SK-N-SH treated with all-trans-retinoic acid at 6 μM for 48 hours (cell line): ENCODE measurements at regions not wholly inside any gene's neighbourhood (a gene's known extent, or its start where the extent isn't known, plus 50 kb on each side); places are given as distances from the start of the nearest gene placed in this dataset.

Source experiments
- ATAC-seq: fragments of 200-7000 bp; cut with Tn5 transposase; 3 replicates; pipeline ENCODE4 v1.9.1; 2020; ENCODE audit warnings: mild to moderate bottlenecking, moderate library complexity
- ARNTL ChIP-seq: fragments of 450-650 bp; formaldehyde crosslinking; IDR thresholded peaks from 2 replicates; pipeline ENCODE4 v1.5.0; 2020; ENCODE audit warnings: low read depth, mild to moderate bottlenecking, moderate library complexity, borderline replicate concordance
- BACH2 ChIP-seq: fragments of 250-450 bp; sonication (Bioruptor Pico); IDR thresholded peaks from 2 replicates; pipeline ENCODE4 v1.9.0; 2021; ENCODE audit warnings: mild to moderate bottlenecking, borderline replicate concordance
- CREB5 ChIP-seq: fragments of 250-450 bp; sonication (Bioruptor Pico); IDR thresholded peaks from 2 replicates; pipeline ENCODE4 v1.5.1; 2020; ENCODE audit warnings: low read depth, mild to moderate bottlenecking, moderate library complexity
- CSDC2 ChIP-seq: fragments of 250-450 bp; sonication (Bioruptor Pico); IDR thresholded peaks from 2 replicates; pipeline ENCODE4 v1.5.0; 2020; ENCODE audit warnings: mild to moderate bottlenecking, moderate library complexity
- CSRNP3 ChIP-seq: fragments of 250-450 bp; sonication (Bioruptor Pico); IDR thresholded peaks from 2 replicates; pipeline ENCODE4 v1.5.1; 2021; ENCODE audit warnings: mild to moderate bottlenecking, moderate library complexity
- ESRRG ChIP-seq: fragments of 250-450 bp; sonication (Bioruptor Pico); IDR thresholded peaks from 2 replicates; pipeline ENCODE4 v1.6.1; 2021; ENCODE audit warnings: mild to moderate bottlenecking
- ISL1 ChIP-seq: fragments of 250-450 bp; sonication (Bioruptor Pico); IDR thresholded peaks from 2 replicates; pipeline ENCODE4 v2.1.2; 2022; ENCODE audit warnings: mild to moderate bottlenecking, moderate library complexity
- OSR1 ChIP-seq: fragments of 250-450 bp; sonication (Bioruptor Pico); IDR thresholded peaks from 2 replicates; pipeline ENCODE4 v1.8.0; 2022; ENCODE audit warnings: moderate library complexity, mild to moderate bottlenecking, inconsistent platforms
- PATZ1 ChIP-seq: fragments of 250-450 bp; sonication (Bioruptor Pico); IDR thresholded peaks from 2 replicates; pipeline ENCODE4 v1.8.0; 2020; ENCODE audit warnings: mild to moderate bottlenecking, moderate library complexity, borderline replicate concordance
- POU6F1 ChIP-seq: fragments of 250-450 bp; sonication (Bioruptor Pico); IDR thresholded peaks from 2 replicates; pipeline ENCODE4 v1.8.0; 2021; ENCODE audit warnings: low read depth, mild to moderate bottlenecking, moderate library complexity, borderline replicate concordance
- PPARA ChIP-seq: fragments of 250-450 bp; sonication (Bioruptor Pico); IDR thresholded peaks from 2 replicates; pipeline ENCODE4 v1.5.0; 2020; ENCODE audit warnings: mild to moderate bottlenecking, borderline replicate concordance
- RARB ChIP-seq: fragments of 250-450 bp; sonication (Bioruptor Pico); IDR thresholded peaks from 2 replicates; pipeline ENCODE4 v1.8.0; 2021; ENCODE audit warnings: mild to moderate bottlenecking, moderate library complexity
- SNAI2 ChIP-seq: fragments of 250-450 bp; sonication (Bioruptor Pico); IDR thresholded peaks from 2 replicates; pipeline ENCODE4 v1.5.0; 2020; ENCODE audit warnings: mild to moderate bottlenecking, moderate library complexity
- TCF4 ChIP-seq: fragments of 250-450 bp; sonication (Bioruptor Pico); IDR thresholded peaks from 2 replicates; pipeline ENCODE4 v1.8.0; 2021; ENCODE audit warnings: mild to moderate bottlenecking, moderate library complexity, borderline replicate concordance
- TOX ChIP-seq: fragments of 250-450 bp; sonication (Bioruptor Pico); IDR thresholded peaks from 2 replicates; pipeline ENCODE4 v1.8.0; 2021; ENCODE audit warnings: mild to moderate bottlenecking, moderate library complexity, borderline replicate concordance
- TSHZ2 ChIP-seq: fragments of 250-450 bp; sonication (Bioruptor Pico); IDR thresholded peaks from 2 replicates; pipeline ENCODE4 v1.5.0; 2020; ENCODE audit warnings: mild to moderate bottlenecking, moderate library complexity
- ZC3H10 ChIP-seq: fragments of 250-450 bp; sonication (Bioruptor Pico); IDR thresholded peaks from 2 replicates; pipeline ENCODE4 v1.5.1; 2021; ENCODE audit warnings: mild to moderate bottlenecking, moderate library complexity
- ZFP3 ChIP-seq: fragments of 250-450 bp; sonication (Bioruptor Pico); IDR thresholded peaks from 2 replicates; pipeline ENCODE4 v1.5.0; 2020; ENCODE audit warnings: mild to moderate bottlenecking, moderate library complexity
- ZNF565 ChIP-seq: fragments of 450-650 bp; formaldehyde crosslinking; conservative IDR thresholded peaks from 2 replicates; pipeline ENCODE4 v1.5.0; 2020; ENCODE audit warnings: low read depth, mild to moderate bottlenecking, moderate library complexity
- ZNF70 ChIP-seq: fragments of 450-650 bp; formaldehyde crosslinking; IDR thresholded peaks from 2 replicates; pipeline ENCODE4 v1.5.0; 2020; ENCODE audit warnings: mild to moderate bottlenecking, moderate library complexity

GRCh38 chr5:33240558-33240957 lies 200.2 kb upstream of the TARS1 start:
- TF ChIP-seq OSR1 (no peak), ZNF565 (CRISPR knock-in tag) (no peak), SNAI2 (CRISPR knock-in tag) (no peak), ZC3H10 (CRISPR knock-in tag) (no peak), ARNTL (CRISPR knock-in tag) (no peak), PPARA (CRISPR knock-in tag) (no peak), PATZ1 (CRISPR knock-in tag) (no peak), TOX (CRISPR knock-in tag) (no peak), ISL1 (CRISPR knock-in tag) (no peak), TSHZ2 (CRISPR knock-in tag) (no peak), RARB (CRISPR knock-in tag) (no peak), BACH2 (no peak), CSRNP3 (CRISPR knock-in tag) (no peak), ZFP3 (no peak), POU6F1 (no peak), ZNF70 (no peak), CSDC2 (no peak)
- TF ChIP-seq, all 23 proteins: peak for 0
- no peak for ATAC-seq

GRCh38 chr5:33241802-33242201 lies 199.0 kb upstream of the TARS1 start:
- TF ChIP-seq ZNF70, result no peak
- no peak for TF ChIP-seq ESRRG
- no peak for TF ChIP-seq CREB5 (CRISPR knock-in tag)
- no peak for TF ChIP-seq BACH2
- TF ChIP-seq ZNF565 (CRISPR knock-in tag), result no peak
- ATAC-seq, result no peak

- TF ChIP-seq CSRNP3 (CRISPR knock-in tag), result no peak
- TF ChIP-seq ZNF70, result no peak
- TF ChIP-seq OSR1, result no peak
- TF ChIP-seq ZNF565 (CRISPR knock-in tag), result no peak
- TF ChIP-seq TCF4 (CRISPR knock-in tag), result no peak
- no peak for TF ChIP-seq ESRRG
- no peak for TF ChIP-seq TSHZ2 (CRISPR knock-in tag)
- no peak for TF ChIP-seq PPARA (CRISPR knock-in tag)
- TF ChIP-seq SNAI2 (CRISPR knock-in tag), result no peak
- no peak for ATAC-seq
Measured at GRCh38 chr5:33242277-33242676, 198.5 kb upstream of the TARS1 start.
